GM12892 (cell line): ENCODE measurements at regions not wholly inside any gene's neighbourhood (a gene's known extent, or its start where the extent isn't known, plus 50 kb on each side); places are given as distances from the start of the nearest gene placed in this dataset.

ENCODE experiments used
- POLR2A ChIP-seq: IDR thresholded peaks from 2 replicates; pipeline ENCODE4 v1.6.1; 2011; ENCODE audit warnings: low read depth, low read length, control low read depth
- POLR2AphosphoS5 ChIP-seq: IDR thresholded peaks from 2 replicates; pipeline ENCODE4 v1.6.1; 2011; ENCODE audit warnings: low read depth, low read length, control low read depth
- TAF1 ChIP-seq: IDR thresholded peaks from 2 replicates; pipeline ENCODE4 v1.6.1; 2011; ENCODE audit warnings: low read depth, mild to moderate bottlenecking, control low read depth, low read length, borderline replicate concordance

- no peak for TF ChIP-seq POLR2A
- no peak for TF ChIP-seq TAF1
- no peak for TF ChIP-seq POLR2AphosphoS5
These were observed 153.2 kb downstream of the ELAVL4 start for GRCh38 chr1:50261951-50262350.
